ENCODE measurements at regions not wholly inside any gene's neighbourhood (a gene's known extent, or its start where the extent isn't known, plus 50 kb on each side); places are given as distances from the start of the nearest gene placed in this dataset.

DNA sequence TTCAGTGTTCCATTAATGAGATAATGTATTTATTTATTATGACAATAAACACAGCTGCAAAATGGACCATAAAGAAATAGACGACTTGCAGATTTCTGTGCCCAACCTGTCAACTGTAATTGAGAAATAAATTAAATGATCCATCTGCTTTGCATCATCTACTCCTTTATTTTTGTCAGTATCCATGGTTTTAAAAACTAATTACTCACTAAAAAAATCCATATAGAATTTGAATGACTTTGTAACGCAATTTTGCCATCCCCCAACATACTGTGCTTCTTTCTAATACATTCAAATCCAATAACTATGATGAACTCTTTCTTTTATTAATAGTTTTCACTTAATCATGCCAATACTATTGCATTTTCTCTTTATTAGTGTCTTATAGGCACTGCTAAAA is 388.5 kb upstream of the SORCS1 start:
- ChIA-PET POLR2A (ENCODE audit: partially characterized antibody) (no interaction called here), CTCF (ENCODE audit: partially characterized antibody) (interaction anchor here (0.6 to 1.3 kb wide), 2 partner anchors 10 to 313 kb away, joined by 3 to 4 read pairs; no protein-coding TSS in a partner anchor)
- Histone ChIP-seq H3K79me2 (ENCODE audit: control insufficient read depth in 1 of 2, insufficient read depth in 2 of 2, low read length in 2 of 2) (no peaks in the 10 kb centered on the region), H3K9me3 (ENCODE audit: insufficient read depth in 2 of 2, low read depth in 1 of 2, low read length in 1 of 2) (no peaks in the 10 kb centered on the region; a peak in 1 of 4 replicates), H3K56ac (replicated peaks; ENCODE audit: insufficient read length, low read depth, low read length) (no peak overlapping the region), H3K4me3 (ENCODE audit: extremely low read depth in 1 of 4, insufficient read depth in 2 of 4, low read depth in 3 of 4, low read length in 4 of 4) (no peak overlapping the region), H3K79me1 (ENCODE audit: low read depth, low read length) (no peaks in the 10 kb centered on the region), H2AK5ac (ENCODE audit: low read depth, low read length) (no peak overlapping the region), H3K36me3 (ENCODE audit: control insufficient read depth in 2 of 4, insufficient read depth in 4 of 4, low read length in 3 of 4) (no peaks in the 10 kb centered on the region), H2BK20ac (ENCODE audit: low read length) (no peak overlapping the region), H2AFZ (ENCODE audit: low read length) (no peak overlapping the region), H3K23ac (ENCODE audit: insufficient read length) (no peak overlapping the region), H2BK12ac (ENCODE audit: low read depth, low read length) (no peak overlapping the region), H2BK5ac (ENCODE audit: low read depth, low read length) (no peak overlapping the region), H3K9ac (replicated peaks in 1 of 4; ENCODE audit: extremely low read depth in 1 of 4, low read depth in 3 of 4, low read length in 3 of 4) (no peak overlapping the region), H3K4ac (replicated peaks; ENCODE audit: insufficient read length, low read depth, low read length) (no peak overlapping the region), H4K8ac (ENCODE audit: extremely low read depth, insufficient read depth, low read length) (no peak overlapping the region), H3K4me1 (replicated peaks in 1 of 4; ENCODE audit: control insufficient read depth in 3 of 4, insufficient read depth in 4 of 4, low read length in 3 of 4) (peaks cover 0 to 9% (median 6%) of the 10 kb centered on the region in 4 experiments; a peak in 5 of 7 replicates), H3K27me3 (replicated peaks in 1 of 4; ENCODE audit: control insufficient read depth in 3 of 4, extremely low read depth in 1 of 4, insufficient read depth in 3 of 4, low read length in 3 of 4) (no peaks in the 10 kb centered on the region), H2BK120ac (replicated peaks; ENCODE audit: low read depth, low read length) (no peak overlapping the region), H3K4me2 (ENCODE audit: insufficient read depth in 1 of 2, low read depth in 2 of 2, low read length in 2 of 2) (no peak overlapping the region), H2BK15ac (ENCODE audit: low read length) (no peak overlapping the region), H4K20me1 (replicated peaks in 1 of 2; ENCODE audit: control insufficient read depth in 1 of 2, insufficient read depth in 2 of 2, low read length in 2 of 2) (no peaks in the 10 kb centered on the region), H4K91ac (replicated peaks; ENCODE audit: insufficient read length, low read length) (no peak overlapping the region), H3K18ac (ENCODE audit: extremely low read depth, low read length) (no peak overlapping the region), H3K14ac (ENCODE audit: insufficient read length) (no peak overlapping the region), H4K5ac (ENCODE audit: insufficient read length, low read depth, low read length) (no peak overlapping the region), H3K23me2 (ENCODE audit: low read depth, low read length) (no peaks in the 10 kb centered on the region), H3K27ac (ENCODE audit: low read depth, low read length) (no peak overlapping the region)
- TF ChIP-seq, protein P1, sequence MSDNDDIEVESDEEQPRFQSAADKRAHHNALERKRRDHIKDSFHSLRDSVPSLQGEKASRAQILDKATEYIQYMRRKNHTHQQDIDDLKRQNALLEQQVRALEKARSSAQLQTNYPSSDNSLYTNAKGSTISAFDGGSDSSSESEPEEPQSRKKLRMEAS (IDR thresholded peaks at IDR 0.05), result no peak
- TF ChIP-seq JUN (IDR thresholded peaks at IDR 0.05; ENCODE audit: low read depth, low read length), result no peak
- TF ChIP-seq NRF1 (IDR thresholded peaks at IDR 0.05; ENCODE audit: low read depth, low read length), result no peak
- TF ChIP-seq HDAC6 (IDR thresholded peaks at IDR 0.05; ENCODE audit: low read depth, low read length), result no peak
- no peak for TF ChIP-seq SP4 (IDR thresholded peaks at IDR 0.05; ENCODE audit: low read length)
- no peak for TF ChIP-seq CREB1 (IDR thresholded peaks at IDR 0.05)
- no peak for TF ChIP-seq SIRT6 (IDR thresholded peaks at IDR 0.05; ENCODE audit: low read length)
- TF ChIP-seq GTF2F1 (IDR thresholded peaks at IDR 0.05; ENCODE audit: borderline replicate concordance, low read depth, low read length), result no peak
- TF ChIP-seq POLR2A (IDR thresholded peaks at IDR 0.05; ENCODE audit: control extremely low read depth in 1 of 2, low read depth in 2 of 2, low read length in 2 of 2), result no peak
- TF ChIP-seq CEBPB (IDR thresholded peaks at IDR 0.05; ENCODE audit: low read depth, low read length), result no peak
- no peak for TF ChIP-seq TAF7 (optimal IDR thresholded peaks at IDR 0.05; ENCODE audit: borderline replicate concordance, low read depth, low read length)
- TF ChIP-seq, protein P2, sequence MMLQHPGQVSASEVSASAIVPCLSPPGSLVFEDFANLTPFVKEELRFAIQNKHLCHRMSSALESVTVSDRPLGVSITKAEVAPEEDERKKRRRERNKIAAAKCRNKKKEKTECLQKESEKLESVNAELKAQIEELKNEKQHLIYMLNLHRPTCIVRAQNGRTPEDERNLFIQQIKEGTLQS (IDR thresholded peaks at IDR 0.05; ENCODE audit: insufficient read depth, low read depth, low read length), result no peak
- TF ChIP-seq, protein P3, sequence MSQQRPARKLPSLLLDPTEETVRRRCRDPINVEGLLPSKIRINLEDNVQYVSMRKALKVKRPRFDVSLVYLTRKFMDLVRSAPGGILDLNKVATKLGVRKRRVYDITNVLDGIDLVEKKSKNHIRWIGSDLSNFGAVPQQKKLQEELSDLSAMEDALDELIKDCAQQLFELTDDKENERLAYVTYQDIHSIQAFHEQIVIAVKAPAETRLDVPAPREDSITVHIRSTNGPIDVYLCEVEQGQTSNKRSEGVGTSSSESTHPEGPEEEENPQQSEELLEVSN (IDR thresholded peaks at IDR 0.05), result no peak
- FAIRE-seq, result no peak
- no peak for DNase-seq (ENCODE audit: low read depth in 1 of 2, low spot score in 2 of 2)
- WGBS, 2 experiments (ENCODE audit: extremely low coverage in 1 of 2, insufficient coverage in 1 of 2, insufficient read length in 1 of 2, insufficient replicate concordance in 2 of 2, low coverage in 1 of 2, low lambda C conversion rate in 2 of 2, missing lambda C conversion rate in 1 of 2), result 74% methylated on average over 2 of the region's 2 CpGs; no CpG with 5 or more reads in 1 of the 2 experiments
